HG02970 (cell line): ENCODE measurements at regions not wholly inside any gene's neighbourhood (a gene's known extent, or its start where the extent isn't known, plus 50 kb on each side); places are given as distances from the start of the nearest gene placed in this dataset.

Experiments
- ATAC-seq: cut with Tn5 transposase; IDR thresholded peaks from one replicate; pipeline ENCODE4 v1.9.1; 2021; ENCODE audit warnings: mild to moderate bottlenecking, moderate library complexity, moderate number of reproducible peaks; ENCODE audit not compliant: unreplicated experiment, low FRiP score

GRCh38 chrX:15926622-15927021, 72.0 kb upstream of the AP1S2 start:
- no peak for ATAC-seq

DNA sequence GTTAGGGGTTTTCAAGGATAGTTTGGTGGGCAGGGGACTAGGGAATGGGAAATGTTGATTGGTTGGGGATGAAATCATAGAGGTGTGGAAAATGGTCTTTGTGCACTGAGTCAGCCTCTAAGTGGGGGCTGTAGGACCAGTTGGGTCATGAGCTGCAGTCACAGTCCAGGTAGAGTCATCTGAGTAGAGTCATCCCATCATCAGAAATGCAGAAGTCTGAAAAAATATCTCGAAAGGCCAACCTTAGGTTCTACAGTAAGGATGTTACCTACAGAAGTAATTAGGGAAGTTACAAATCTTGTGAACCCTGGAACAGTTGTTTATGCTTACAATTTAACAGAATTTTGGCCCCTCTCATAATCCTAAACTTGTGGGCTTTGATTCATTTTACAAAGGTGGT, 63.4 kb upstream of the AP1S2 start:
- ATAC-seq, result no peak

DNA sequence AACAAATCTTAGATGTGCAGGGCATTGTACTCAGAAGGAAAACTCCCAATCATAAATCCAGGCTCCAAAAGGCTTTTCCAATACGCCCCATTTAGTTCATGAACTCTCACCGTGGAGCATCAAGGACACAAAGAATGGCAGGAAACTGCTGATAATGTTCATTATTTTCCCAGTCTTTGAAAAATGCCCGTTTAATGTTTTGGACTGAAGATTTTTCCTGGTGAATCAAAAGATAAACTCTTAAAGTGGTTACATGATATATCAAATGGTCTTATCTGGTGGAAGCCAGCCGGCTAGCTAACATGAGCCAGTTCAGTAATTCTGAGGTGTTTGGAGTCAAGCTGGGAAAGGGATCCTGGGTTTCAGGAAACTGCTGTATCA, 62.1 kb upstream of the AP1S2 start:
- ATAC-seq, result no peak

- ATAC-seq, result no peak
These were observed 61.5 kb upstream of the AP1S2 start for GRCh38 chrX:15915959-15916703.

DNA sequence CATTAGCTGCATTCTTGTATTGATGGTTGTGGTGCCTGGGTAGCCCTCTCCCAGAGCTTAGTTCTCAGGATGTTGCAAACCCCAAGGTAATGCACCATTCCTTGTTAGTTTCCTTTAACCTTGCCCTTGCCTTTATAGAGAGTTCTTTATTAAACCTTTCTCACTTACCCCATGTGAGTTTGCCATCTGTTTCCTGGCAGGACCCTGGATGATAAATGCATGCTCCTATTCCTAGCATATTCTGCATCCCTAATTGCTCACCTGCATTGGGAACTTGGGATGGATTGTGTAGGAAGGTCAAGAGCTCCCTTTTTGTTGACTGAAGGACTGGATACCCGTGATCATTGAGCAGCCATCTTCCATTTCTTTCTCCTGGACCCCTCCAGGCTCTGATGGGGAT, 59.9 kb upstream of the AP1S2 start:
- no peak for ATAC-seq

GRCh38 chrX:15913146-15913545, 58.5 kb upstream of the AP1S2 start:
- ATAC-seq, result no peak

DNA sequence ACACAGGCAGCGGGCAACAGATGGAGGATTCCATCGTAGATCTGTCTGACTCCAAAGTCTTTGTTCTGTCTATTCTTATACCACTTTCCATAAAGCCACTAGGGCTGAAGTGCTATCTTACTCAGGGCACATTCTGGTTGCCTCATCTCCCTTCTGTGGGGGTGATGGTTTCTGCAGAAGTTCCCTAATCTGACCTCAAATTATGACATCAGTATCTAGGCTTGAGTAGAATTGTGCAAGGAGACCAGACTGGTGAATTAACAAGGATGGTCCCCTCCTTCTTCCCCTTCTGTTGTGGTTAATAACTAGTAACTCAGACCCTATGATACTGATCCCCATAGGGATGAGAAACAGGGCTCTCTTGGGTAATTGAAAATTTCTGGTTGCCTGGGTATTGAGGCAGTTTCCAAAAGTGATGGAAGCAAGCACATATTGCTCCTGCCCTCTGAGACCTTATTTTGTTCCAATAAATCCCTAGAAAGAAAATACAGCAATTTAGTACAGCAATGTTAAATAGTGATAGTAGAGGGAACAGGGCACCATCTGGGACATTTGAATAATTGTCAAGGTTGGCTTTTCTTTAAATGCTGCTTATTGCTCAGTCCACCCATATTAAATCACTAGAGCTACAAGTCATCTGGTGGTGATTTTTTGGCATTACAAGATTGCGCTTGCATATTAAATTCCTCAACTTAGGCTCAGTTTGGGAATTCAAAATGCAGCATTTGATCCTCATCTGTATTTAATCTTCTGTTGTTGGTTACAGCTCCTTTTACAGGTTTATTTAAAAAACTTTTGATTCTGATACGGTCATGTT, 57.3 kb upstream of the AP1S2 start:
- no peak for ATAC-seq

DNA sequence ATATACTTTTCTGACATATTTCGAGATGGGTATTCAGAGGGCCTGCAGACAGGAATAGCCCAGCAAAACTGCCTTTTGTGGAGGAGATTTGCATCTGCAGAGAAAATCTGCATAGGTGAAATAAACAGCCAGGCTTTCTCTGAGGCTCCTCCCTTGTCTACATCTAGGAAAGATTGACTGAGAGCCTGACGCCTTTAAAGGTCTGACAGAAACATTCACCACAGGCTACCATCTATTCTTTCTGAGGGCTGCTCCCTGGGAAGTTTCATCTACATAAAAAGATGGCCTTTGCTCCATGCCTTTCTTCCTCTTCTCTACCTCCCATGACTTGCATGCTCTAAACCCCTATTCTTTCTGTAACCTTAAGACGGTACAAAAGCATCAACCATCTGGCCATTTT, 55.0 kb upstream of the AP1S2 start:
- ATAC-seq, result no peak

DNA sequence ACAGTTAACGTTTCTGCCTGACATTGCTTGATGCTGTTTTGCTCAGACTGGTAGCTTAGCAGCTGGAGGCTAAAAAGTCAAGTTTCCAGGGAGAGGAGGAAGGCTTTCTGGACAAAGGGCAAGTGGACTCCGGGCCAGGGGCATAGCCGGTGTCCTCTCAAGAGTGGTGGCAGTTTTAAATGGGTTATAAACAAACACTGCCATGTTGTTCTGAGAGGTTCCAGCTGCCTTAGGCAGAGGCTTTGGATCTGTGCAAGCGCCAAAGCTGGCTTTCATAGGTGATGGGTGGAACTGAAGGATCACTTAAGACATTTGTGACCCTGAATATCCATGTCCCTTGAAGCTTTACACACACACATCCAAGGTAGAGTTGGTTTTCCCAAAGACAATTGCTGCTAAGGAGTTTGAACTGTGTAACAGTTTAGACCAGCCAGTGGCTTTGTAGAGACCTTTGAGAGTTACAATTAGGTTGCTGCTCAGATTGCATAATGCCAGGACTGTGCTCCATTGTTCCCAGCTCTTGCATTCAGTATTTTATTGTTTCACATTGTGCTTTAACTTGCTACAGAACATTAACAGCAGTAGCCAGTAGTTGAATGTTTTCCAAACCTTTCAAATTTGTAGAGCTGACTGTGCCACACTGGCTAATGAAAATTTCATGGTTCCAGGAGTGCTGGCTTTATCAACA, 54.1 kb upstream of the AP1S2 start:
- ATAC-seq, result no peak

GRCh38 chrX:15906041-15906943, 51.7 kb upstream of the AP1S2 start:
- ATAC-seq, result no peak
